GM21423 (cell line): ENCODE measurements at regions not wholly inside any gene's neighbourhood (a gene's known extent, or its start where the extent isn't known, plus 50 kb on each side); places are given as distances from the start of the nearest gene placed in this dataset.

Experiments used
- ATAC-seq: cut with Tn5 transposase; IDR thresholded peaks from one replicate; pipeline ENCODE4 v1.9.1; 2021; ENCODE audit warnings: mild to moderate bottlenecking, moderate library complexity; ENCODE audit not compliant: unreplicated experiment

- ATAC-seq: no peak
Observed at GRCh38 chr2:117065912-117066311, 748.6 kb upstream of the DDX18 start.

- no peak for ATAC-seq
Observed at GRCh38 chr2:117067900-117068299, 746.6 kb upstream of the DDX18 start.

GRCh38 chr2:117068371-117068770 lies 746.1 kb upstream of the DDX18 start:
- no peak for ATAC-seq

GRCh38 chr2:117071556-117072102 lies 742.9 kb upstream of the DDX18 start:
- ATAC-seq: no peak

- ATAC-seq: no peak
Observed at GRCh38 chr2:117074756-117075155, 739.7 kb upstream of the DDX18 start.

- ATAC-seq: no peak
Observed at GRCh38 chr2:117085256-117085655, 729.2 kb upstream of the DDX18 start.

GRCh38 chr2:117085737-117086136 lies 728.8 kb upstream of the DDX18 start:
- ATAC-seq: no peak

GRCh38 chr2:117086174-117086942 lies 728.1 kb upstream of the DDX18 start:
- no peak for ATAC-seq

- ATAC-seq: no peak
Observed at GRCh38 chr2:117086943-117087250, 727.6 kb upstream of the DDX18 start.

GRCh38 chr2:117087535-117088291 lies 726.8 kb upstream of the DDX18 start:
- ATAC-seq: no peak

GRCh38 chr2:117091041-117091837 lies 723.3 kb upstream of the DDX18 start:
- no peak for ATAC-seq

GRCh38 chr2:117101613-117102012 lies 712.9 kb upstream of the DDX18 start:
- ATAC-seq: no peak

GRCh38 chr2:117108741-117109267 lies 705.7 kb upstream of the DDX18 start:
- ATAC-seq: no peak

- ATAC-seq: no peak
Observed at GRCh38 chr2:117118994-117119393, 695.5 kb upstream of the DDX18 start.

- ATAC-seq: no peak
Observed at GRCh38 chr2:117123362-117123761, 691.1 kb upstream of the DDX18 start.

GRCh38 chr2:117126656-117127055 lies 687.8 kb upstream of the DDX18 start:
- ATAC-seq: no peak

GRCh38 chr2:117127680-117128079 lies 686.8 kb upstream of the DDX18 start:
- ATAC-seq: no peak

- no peak for ATAC-seq
Observed at GRCh38 chr2:117128461-117128860, 686.0 kb upstream of the DDX18 start.

- ATAC-seq: no peak
Observed at GRCh38 chr2:117137371-117137770, 677.1 kb upstream of the DDX18 start.

GRCh38 chr2:117169036-117169765 lies 645.3 kb upstream of the DDX18 start:
- no peak for ATAC-seq
